Stimulated activated CD8-positive, alpha-beta memory T cell treated with anti-CD3 and anti-CD28 coated beads, Interleukin-4, amount 100 ng/mL, for 24 hours (primary cell): ENCODE measurements at regions not wholly inside any gene's neighbourhood (a gene's known extent, or its start where the extent isn't known, plus 50 kb on each side); places are given as distances from the start of the nearest gene placed in this dataset.

Experiments
- DNase-seq: peaks from one replicate; pipeline ENCODE4 v3.0.0-alpha.2; 2020; ENCODE audit warnings: low read depth

- DNase-seq = no peak
Measured at GRCh38 chr14:25150934-25151790, 101.2 kb upstream of the STXBP6 start.

GRCh38 chr14:25150401-25150800, 100.5 kb upstream of the STXBP6 start:
- DNase-seq = no peak

- no peak for DNase-seq
Measured at GRCh38 chr14:25140411-25140810, 90.5 kb upstream of the STXBP6 start.

- no peak for DNase-seq
Measured at GRCh38 chr14:25136811-25137210, 86.9 kb upstream of the STXBP6 start.

- no peak for DNase-seq
Measured at GRCh38 chr14:25134184-25134583, 84.2 kb upstream of the STXBP6 start.

- peak; percentile 28 for DNase-seq
Measured at GRCh38 chr14:25132732-25133422, 82.9 kb upstream of the STXBP6 start.

GRCh38 chr14:25132094-25132493, 82.1 kb upstream of the STXBP6 start:
- DNase-seq = no peak

GRCh38 chr14:25122843-25123242, 72.9 kb upstream of the STXBP6 start:
- DNase-seq = no peak

- no peak for DNase-seq
Measured at GRCh38 chr14:25122211-25122610, 72.3 kb upstream of the STXBP6 start.

GRCh38 chr14:25121337-25122129, 71.6 kb upstream of the STXBP6 start:
- DNase-seq = no peak

GRCh38 chr14:25120261-25120660, 70.3 kb upstream of the STXBP6 start:
- no peak for DNase-seq

GRCh38 chr14:25118671-25119070, 68.7 kb upstream of the STXBP6 start:
- DNase-seq = no peak

GRCh38 chr14:25117342-25117741, 67.4 kb upstream of the STXBP6 start:
- no peak for DNase-seq

- DNase-seq = no peak
Measured at GRCh38 chr14:25116607-25117006, 66.7 kb upstream of the STXBP6 start.

- no peak for DNase-seq
Measured at GRCh38 chr14:25113394-25113793, 63.4 kb upstream of the STXBP6 start.

- DNase-seq = no peak
Measured at GRCh38 chr14:25111061-25111601, 61.2 kb upstream of the STXBP6 start.

- DNase-seq = no peak
Measured at GRCh38 chr14:25110106-25110505, 60.2 kb upstream of the STXBP6 start.

GRCh38 chr14:25108959-25109358, 59.0 kb upstream of the STXBP6 start:
- DNase-seq = no peak

- DNase-seq = no peak
Measured at GRCh38 chr14:25108291-25108690, 58.3 kb upstream of the STXBP6 start.

- DNase-seq = no peak
Measured at GRCh38 chr14:25103820-25104219, 53.9 kb upstream of the STXBP6 start.

GRCh38 chr14:25103271-25103670, 53.3 kb upstream of the STXBP6 start:
- no peak for DNase-seq

- no peak for DNase-seq
Measured at GRCh38 chr14:25102788-25103187, 52.8 kb upstream of the STXBP6 start.
